CD4-positive, alpha-beta T cell treated with Interferon alpha-2 for 1 hour (primary cell): ENCODE measurements at regions not wholly inside any gene's neighbourhood (a gene's known extent, or its start where the extent isn't known, plus 50 kb on each side); places are given as distances from the start of the nearest gene placed in this dataset.

ENCODE experiments used
- DNase-seq, 2 donors: peaks; one replicate each; pipeline ENCODE4 v3.0.0-alpha.2; 2020 to 2022

- DNase-seq: no peak
Measured at GRCh38 chr2:5374762-5375161, 317.4 kb upstream of the SOX11 start.

GRCh38 chr2:5377323-5377722 is 314.9 kb upstream of the SOX11 start:
- DNase-seq: no peak

GRCh38 chr2:5379811-5380210 is 312.4 kb upstream of the SOX11 start:
- no peak for DNase-seq

- DNase-seq: no peak
Measured at GRCh38 chr2:5385596-5385995, 306.6 kb upstream of the SOX11 start.

- DNase-seq: no peak
Measured at GRCh38 chr2:5387406-5387805, 304.8 kb upstream of the SOX11 start.

- no peak for DNase-seq
Measured at GRCh38 chr2:5389740-5390139, 302.4 kb upstream of the SOX11 start.

- DNase-seq: no peak
Measured at GRCh38 chr2:5391362-5391761, 300.8 kb upstream of the SOX11 start.

- DNase-seq: no peak
Measured at GRCh38 chr2:5392658-5393057, 299.5 kb upstream of the SOX11 start.

- DNase-seq: no peak
Measured at GRCh38 chr2:5393474-5393873, 298.7 kb upstream of the SOX11 start.

- no peak for DNase-seq
Measured at GRCh38 chr2:5394223-5394622, 298.0 kb upstream of the SOX11 start.

- no peak for DNase-seq
Measured at GRCh38 chr2:5401115-5401657, 291.0 kb upstream of the SOX11 start.

- DNase-seq: no peak
Measured at GRCh38 chr2:5403392-5403791, 288.8 kb upstream of the SOX11 start.

- no peak for DNase-seq
Measured at GRCh38 chr2:5409898-5410381, 282.2 kb upstream of the SOX11 start.

- no peak for DNase-seq
Measured at GRCh38 chr2:5410991-5411700, 281.0 kb upstream of the SOX11 start.

GRCh38 chr2:5412001-5412400 is 280.2 kb upstream of the SOX11 start:
- DNase-seq: no peak

- DNase-seq: no peak
Measured at GRCh38 chr2:5433855-5434254, 258.3 kb upstream of the SOX11 start.

GRCh38 chr2:5437375-5437774 is 254.8 kb upstream of the SOX11 start:
- DNase-seq: no peak

GRCh38 chr2:5440174-5440573 is 252.0 kb upstream of the SOX11 start:
- DNase-seq: no peak

GRCh38 chr2:5442736-5443135 is 249.4 kb upstream of the SOX11 start:
- DNase-seq: no peak

- DNase-seq: no peak
Measured at GRCh38 chr2:5444168-5444567, 248.0 kb upstream of the SOX11 start.

- no peak for DNase-seq
Measured at GRCh38 chr2:5444854-5445253, 247.3 kb upstream of the SOX11 start.

GRCh38 chr2:5449867-5450266 is 242.3 kb upstream of the SOX11 start:
- DNase-seq: no peak

- no peak for DNase-seq
Measured at GRCh38 chr2:5453220-5454050, 238.7 kb upstream of the SOX11 start.

GRCh38 chr2:5454051-5454390 is 238.2 kb upstream of the SOX11 start:
- DNase-seq: no peak
